ENCODE measurements at regions not wholly inside any gene's neighbourhood (a gene's known extent, or its start where the extent isn't known, plus 50 kb on each side); places are given as distances from the start of the nearest gene placed in this dataset.

DNA sequence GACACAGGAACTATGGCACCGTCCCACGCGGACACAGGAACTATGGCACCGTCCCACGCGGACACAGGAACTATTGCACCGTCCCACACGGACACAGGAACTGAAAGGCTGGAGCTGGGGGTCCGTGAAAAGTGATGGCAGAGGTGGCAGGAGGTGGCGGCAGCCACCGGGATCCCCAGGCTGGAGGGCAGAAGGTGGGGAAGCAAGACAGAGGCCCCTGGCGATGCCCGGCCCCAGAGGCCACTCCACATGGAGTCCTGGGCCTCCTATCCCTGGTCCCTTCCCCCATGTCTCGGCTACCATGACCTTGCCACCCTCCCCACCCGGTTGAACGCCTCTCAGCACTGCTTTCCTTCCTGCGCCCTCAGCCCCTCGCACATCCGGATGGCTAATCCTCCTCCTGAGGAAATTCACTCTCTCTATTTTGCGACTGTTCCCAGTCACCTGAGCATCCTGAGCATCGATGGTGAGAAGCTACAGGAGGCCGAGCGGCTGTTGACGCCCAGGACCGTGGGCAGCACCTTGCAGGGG is 181.4 kb downstream of the TMEM18 start:
- ChIA-PET POLR2A (no interaction called here), CTCF (interaction anchor here (0.9 kb wide), 1 partner anchor 206 kb away, joined by 4 read pairs; no protein-coding TSS in a partner anchor)
- Histone ChIP-seq H3K4me1 (ENCODE audit: control insufficient read depth in 1 of 2, insufficient read depth in 2 of 2, low read depth in 1 of 2, low read length in 1 of 2) (peaks cover 0 to 30% of the 10 kb centered on the region in 2 experiments; a peak in 2 of 4 replicates), H3K9me2 (no peaks in the 10 kb centered on the region), H3K36me3 (replicated peaks in 1 of 2; ENCODE audit: control insufficient read depth in 1 of 2, insufficient read depth in 2 of 2, low read length in 1 of 2) (no peaks in the 10 kb centered on the region), H3F3A (replicated peaks; ENCODE audit: insufficient read depth) (no peaks in the 10 kb centered on the region), H3K9me3 (no peaks in the 10 kb centered on the region), H3K4me3 (ENCODE audit: low read depth in 2 of 2, low read length in 1 of 2) (no peak overlapping the region), H3K27me3 (ENCODE audit: insufficient read depth) (no peaks in the 10 kb centered on the region), H3K79me2 (ENCODE audit: insufficient read depth) (no peaks in the 10 kb centered on the region), H2AFZ (ENCODE audit: low read depth) (no peak overlapping the region), H4K20me1 (ENCODE audit: insufficient read depth) (no peaks in the 10 kb centered on the region), H3K9ac (no peak overlapping the region), H3K4me2 (no peak overlapping the region), H3K27ac (ENCODE audit: low read depth in 2 of 2, low read length in 1 of 2) (no peak overlapping the region)
- no peak for TF ChIP-seq RFX5 (IDR thresholded peaks at IDR 0.05; ENCODE audit: low read length)
- TF ChIP-seq TAF1 (IDR thresholded peaks at IDR 0.05; ENCODE audit: borderline replicate concordance, low read depth, low read length) = no peak
- no peak for TF ChIP-seq RCOR1 (IDR thresholded peaks at IDR 0.05; ENCODE audit: low read length)
- TF ChIP-seq JUND (IDR thresholded peaks at IDR 0.05) = no peak
- no peak for TF ChIP-seq GABPA (IDR thresholded peaks at IDR 0.05; ENCODE audit: low read depth)
- TF ChIP-seq NRF1 (IDR thresholded peaks at IDR 0.05; ENCODE audit: low read depth, low read length) = no peak
- TF ChIP-seq ELF1 (IDR thresholded peaks at IDR 0.05) = no peak
- TF ChIP-seq EZH2phosphoT487 (IDR thresholded peaks at IDR 0.05; ENCODE audit: borderline replicate concordance, low read depth) = no peak
- no peak for TF ChIP-seq GATA2 (CRISPR knock-in tag; IDR thresholded peaks at IDR 0.05)
- no peak for TF ChIP-seq EP300 (IDR thresholded peaks at IDR 0.05; ENCODE audit: borderline replicate concordance in 1 of 2, low read depth in 1 of 2, low read length in 1 of 2)
- no peak for TF ChIP-seq RXRA (IDR thresholded peaks at IDR 0.05; ENCODE audit: borderline replicate concordance, low read depth)
- TF ChIP-seq, protein P1, sequence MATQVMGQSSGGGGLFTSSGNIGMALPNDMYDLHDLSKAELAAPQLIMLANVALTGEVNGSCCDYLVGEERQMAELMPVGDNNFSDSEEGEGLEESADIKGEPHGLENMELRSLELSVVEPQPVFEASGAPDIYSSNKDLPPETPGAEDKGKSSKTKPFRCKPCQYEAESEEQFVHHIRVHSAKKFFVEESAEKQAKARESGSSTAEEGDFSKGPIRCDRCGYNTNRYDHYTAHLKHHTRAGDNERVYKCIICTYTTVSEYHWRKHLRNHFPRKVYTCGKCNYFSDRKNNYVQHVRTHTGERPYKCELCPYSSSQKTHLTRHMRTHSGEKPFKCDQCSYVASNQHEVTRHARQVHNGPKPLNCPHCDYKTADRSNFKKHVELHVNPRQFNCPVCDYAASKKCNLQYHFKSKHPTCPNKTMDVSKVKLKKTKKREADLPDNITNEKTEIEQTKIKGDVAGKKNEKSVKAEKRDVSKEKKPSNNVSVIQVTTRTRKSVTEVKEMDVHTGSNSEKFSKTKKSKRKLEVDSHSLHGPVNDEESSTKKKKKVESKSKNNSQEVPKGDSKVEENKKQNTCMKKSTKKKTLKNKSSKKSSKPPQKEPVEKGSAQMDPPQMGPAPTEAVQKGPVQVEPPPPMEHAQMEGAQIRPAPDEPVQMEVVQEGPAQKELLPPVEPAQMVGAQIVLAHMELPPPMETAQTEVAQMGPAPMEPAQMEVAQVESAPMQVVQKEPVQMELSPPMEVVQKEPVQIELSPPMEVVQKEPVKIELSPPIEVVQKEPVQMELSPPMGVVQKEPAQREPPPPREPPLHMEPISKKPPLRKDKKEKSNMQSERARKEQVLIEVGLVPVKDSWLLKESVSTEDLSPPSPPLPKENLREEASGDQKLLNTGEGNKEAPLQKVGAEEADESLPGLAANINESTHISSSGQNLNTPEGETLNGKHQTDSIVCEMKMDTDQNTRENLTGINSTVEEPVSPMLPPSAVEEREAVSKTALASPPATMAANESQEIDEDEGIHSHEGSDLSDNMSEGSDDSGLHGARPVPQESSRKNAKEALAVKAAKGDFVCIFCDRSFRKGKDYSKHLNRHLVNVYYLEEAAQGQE (IDR thresholded peaks at IDR 0.05; ENCODE audit: low read depth, low read length) = no peak
- TF ChIP-seq, protein P2, sequence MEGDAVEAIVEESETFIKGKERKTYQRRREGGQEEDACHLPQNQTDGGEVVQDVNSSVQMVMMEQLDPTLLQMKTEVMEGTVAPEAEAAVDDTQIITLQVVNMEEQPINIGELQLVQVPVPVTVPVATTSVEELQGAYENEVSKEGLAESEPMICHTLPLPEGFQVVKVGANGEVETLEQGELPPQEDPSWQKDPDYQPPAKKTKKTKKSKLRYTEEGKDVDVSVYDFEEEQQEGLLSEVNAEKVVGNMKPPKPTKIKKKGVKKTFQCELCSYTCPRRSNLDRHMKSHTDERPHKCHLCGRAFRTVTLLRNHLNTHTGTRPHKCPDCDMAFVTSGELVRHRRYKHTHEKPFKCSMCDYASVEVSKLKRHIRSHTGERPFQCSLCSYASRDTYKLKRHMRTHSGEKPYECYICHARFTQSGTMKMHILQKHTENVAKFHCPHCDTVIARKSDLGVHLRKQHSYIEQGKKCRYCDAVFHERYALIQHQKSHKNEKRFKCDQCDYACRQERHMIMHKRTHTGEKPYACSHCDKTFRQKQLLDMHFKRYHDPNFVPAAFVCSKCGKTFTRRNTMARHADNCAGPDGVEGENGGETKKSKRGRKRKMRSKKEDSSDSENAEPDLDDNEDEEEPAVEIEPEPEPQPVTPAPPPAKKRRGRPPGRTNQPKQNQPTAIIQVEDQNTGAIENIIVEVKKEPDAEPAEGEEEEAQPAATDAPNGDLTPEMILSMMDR (IDR thresholded peaks at IDR 0.05) = no peak
- TF ChIP-seq RAD21 (IDR thresholded peaks at IDR 0.05; ENCODE audit: low read length) = no peak
- no peak for TF ChIP-seq SIN3A (IDR thresholded peaks at IDR 0.05; ENCODE audit: borderline replicate concordance, low read depth, low read length)
- TF ChIP-seq, protein P3, sequence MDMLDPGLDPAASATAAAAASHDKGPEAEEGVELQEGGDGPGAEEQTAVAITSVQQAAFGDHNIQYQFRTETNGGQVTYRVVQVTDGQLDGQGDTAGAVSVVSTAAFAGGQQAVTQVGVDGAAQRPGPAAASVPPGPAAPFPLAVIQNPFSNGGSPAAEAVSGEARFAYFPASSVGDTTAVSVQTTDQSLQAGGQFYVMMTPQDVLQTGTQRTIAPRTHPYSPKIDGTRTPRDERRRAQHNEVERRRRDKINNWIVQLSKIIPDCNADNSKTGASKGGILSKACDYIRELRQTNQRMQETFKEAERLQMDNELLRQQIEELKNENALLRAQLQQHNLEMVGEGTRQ (IDR thresholded peaks at IDR 0.05; ENCODE audit: borderline replicate concordance, low read depth, low read length) = no peak
- TF ChIP-seq, protein P4, sequence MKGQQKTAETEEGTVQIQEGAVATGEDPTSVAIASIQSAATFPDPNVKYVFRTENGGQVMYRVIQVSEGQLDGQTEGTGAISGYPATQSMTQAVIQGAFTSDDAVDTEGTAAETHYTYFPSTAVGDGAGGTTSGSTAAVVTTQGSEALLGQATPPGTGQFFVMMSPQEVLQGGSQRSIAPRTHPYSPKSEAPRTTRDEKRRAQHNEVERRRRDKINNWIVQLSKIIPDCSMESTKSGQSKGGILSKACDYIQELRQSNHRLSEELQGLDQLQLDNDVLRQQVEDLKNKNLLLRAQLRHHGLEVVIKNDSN (IDR thresholded peaks at IDR 0.05; ENCODE audit: borderline replicate concordance, low read depth) = no peak
- TF ChIP-seq, protein P5, sequence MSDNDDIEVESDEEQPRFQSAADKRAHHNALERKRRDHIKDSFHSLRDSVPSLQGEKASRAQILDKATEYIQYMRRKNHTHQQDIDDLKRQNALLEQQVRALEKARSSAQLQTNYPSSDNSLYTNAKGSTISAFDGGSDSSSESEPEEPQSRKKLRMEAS (IDR thresholded peaks at IDR 0.05; ENCODE audit: low read depth) = no peak
- TF ChIP-seq, protein P6, sequence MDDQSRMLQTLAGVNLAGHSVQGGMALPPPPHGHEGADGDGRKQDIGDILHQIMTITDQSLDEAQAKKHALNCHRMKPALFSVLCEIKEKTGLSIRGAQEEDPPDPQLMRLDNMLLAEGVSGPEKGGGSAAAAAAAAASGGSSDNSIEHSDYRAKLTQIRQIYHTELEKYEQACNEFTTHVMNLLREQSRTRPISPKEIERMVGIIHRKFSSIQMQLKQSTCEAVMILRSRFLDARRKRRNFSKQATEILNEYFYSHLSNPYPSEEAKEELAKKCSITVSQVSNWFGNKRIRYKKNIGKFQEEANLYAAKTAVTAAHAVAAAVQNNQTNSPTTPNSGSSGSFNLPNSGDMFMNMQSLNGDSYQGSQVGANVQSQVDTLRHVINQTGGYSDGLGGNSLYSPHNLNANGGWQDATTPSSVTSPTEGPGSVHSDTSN (IDR thresholded peaks at IDR 0.05) = no peak
- TF ChIP-seq MXI1 (IDR thresholded peaks at IDR 0.05; ENCODE audit: low read depth, low read length) = no peak
- 61% methylated on average over 24 of the region's 25 CpGs for WGBS (ENCODE audit: low lambda C conversion rate)
- DNase-seq = no peak
